Fibroblast of gingiva (primary cell): ENCODE measurements at regions not wholly inside any gene's neighbourhood (a gene's known extent, or its start where the extent isn't known, plus 50 kb on each side); places are given as distances from the start of the nearest gene placed in this dataset.
"Not testable (repeated sequence)": the region's sequence is repeated elsewhere in the genome, so short reads cannot be mapped to it uniquely, and the experiment has no call there.

Experiments used
- DNase-seq: peaks from one replicate; pipeline ENCODE4 v3.0.0-alpha.2; 2011; ENCODE audit warnings: low read depth

GRCh38 chr3:180743813-180744590, 64.7 kb upstream of the CCDC39 start:
- no peak for DNase-seq

- no peak for DNase-seq
Observed at GRCh38 chr3:180747805-180748361, 68.6 kb upstream of the CCDC39 start.

GRCh38 chr3:180749322-180749721, 70.0 kb upstream of the CCDC39 start:
- no peak for DNase-seq

- DNase-seq, result no peak
Observed at GRCh38 chr3:180749796-180750195, 70.5 kb upstream of the CCDC39 start.

- DNase-seq, result no peak
Observed at GRCh38 chr3:180755556-180755955, 76.3 kb upstream of the CCDC39 start.

GRCh38 chr3:180762866-180763265, 83.6 kb upstream of the CCDC39 start:
- DNase-seq, result no peak

- no peak for DNase-seq
Observed at GRCh38 chr3:180764481-180764880, 85.2 kb upstream of the CCDC39 start.

- DNase-seq, result no peak
Observed at GRCh38 chr3:180770639-180771038, 91.3 kb upstream of the CCDC39 start.

GRCh38 chr3:180776433-180776832, 97.1 kb upstream of the CCDC39 start:
- no peak for DNase-seq

- no peak for DNase-seq
Observed at GRCh38 chr3:180782195-180782984, 103.1 kb upstream of the CCDC39 start.

GRCh38 chr3:180786227-180786626, 106.9 kb upstream of the CCDC39 start:
- not testable (repeated sequence) for DNase-seq

- DNase-seq, result no peak
Observed at GRCh38 chr3:180789774-180790173, 110.5 kb upstream of the CCDC39 start.

- no peak for DNase-seq
Observed at GRCh38 chr3:180798197-180798596, 114.3 kb upstream of the FXR1 start.

- DNase-seq, result no peak
Observed at GRCh38 chr3:180802837-180803236, 109.6 kb upstream of the FXR1 start.

- peak; percentile 7 for DNase-seq
Observed at GRCh38 chr3:180804916-180805315, 107.6 kb upstream of the FXR1 start.

GRCh38 chr3:180808823-180809575, 103.5 kb upstream of the FXR1 start:
- DNase-seq, result no peak

GRCh38 chr3:180820400-180820799, 92.1 kb upstream of the FXR1 start:
- no peak for DNase-seq

GRCh38 chr3:180825964-180826363, 86.5 kb upstream of the FXR1 start:
- DNase-seq, result no peak

- DNase-seq, result no peak
Observed at GRCh38 chr3:180827171-180827570, 85.3 kb upstream of the FXR1 start.

GRCh38 chr3:180828001-180828720, 84.3 kb upstream of the FXR1 start:
- DNase-seq, result no peak

- DNase-seq, result no peak
Observed at GRCh38 chr3:180828723-180829408, 83.6 kb upstream of the FXR1 start.
